GM18505 (cell line): ENCODE measurements at regions not wholly inside any gene's neighbourhood (a gene's known extent, or its start where the extent isn't known, plus 50 kb on each side); places are given as distances from the start of the nearest gene placed in this dataset.
"Not testable (repeated sequence)": the region's sequence is repeated elsewhere in the genome, so short reads cannot be mapped to it uniquely, and the experiment has no call there.

ENCODE experiments used
- ATAC-seq: cut with Tn5 transposase; IDR thresholded peaks from one replicate; pipeline ENCODE4 v1.9.1; 2021; ENCODE audit not compliant: unreplicated experiment
- POLR2A ChIP-seq: IDR thresholded peaks from 4 replicates; pipeline ENCODE4 v1.6.1; 2011; ENCODE audit warnings: borderline replicate concordance; ENCODE audit not compliant: insufficient read depth, insufficient read length; ENCODE audit errors: extremely low read depth

DNA sequence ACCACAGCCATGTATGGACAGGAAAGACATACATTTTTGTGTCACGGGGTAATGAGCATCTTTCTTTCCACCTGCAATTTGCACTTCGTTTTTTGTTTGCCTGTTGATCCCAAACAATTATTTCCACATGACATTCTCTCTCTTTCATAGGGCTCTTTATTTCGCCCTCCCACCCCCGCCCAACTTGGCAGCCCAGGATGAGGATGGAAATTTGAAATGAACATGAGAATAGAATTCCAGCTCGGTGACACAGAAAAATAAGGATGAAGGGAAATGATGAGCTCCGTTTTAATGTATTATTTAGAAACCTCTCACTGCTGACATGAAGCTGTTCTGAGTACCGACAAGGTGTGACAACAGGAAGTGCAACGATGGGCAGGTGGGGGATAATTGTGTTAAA, 443.3 kb downstream of the SOCS6 start:
- TF ChIP-seq POLR2A: no peak
- no peak for ATAC-seq

DNA sequence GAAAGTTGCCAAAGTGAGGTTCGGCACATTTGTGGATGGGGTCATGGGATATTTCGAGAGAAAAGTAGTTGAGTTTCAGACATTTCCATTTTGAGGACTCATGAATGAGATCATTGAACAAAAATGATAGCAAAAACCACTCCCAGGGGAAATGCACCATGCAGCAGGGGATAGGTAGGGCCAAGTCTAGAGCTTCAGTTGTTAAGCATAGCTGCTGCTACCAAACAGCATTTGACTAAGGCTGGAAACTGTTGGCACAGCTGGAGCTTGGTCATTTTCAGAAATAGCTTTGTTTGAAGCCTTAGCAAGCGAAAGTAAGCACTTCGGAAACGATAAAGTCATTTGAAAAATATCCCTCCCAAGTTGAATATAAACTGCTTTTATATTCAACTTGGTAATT, 431.8 kb downstream of the SOCS6 start:
- no peak for TF ChIP-seq POLR2A
- no peak for ATAC-seq

DNA sequence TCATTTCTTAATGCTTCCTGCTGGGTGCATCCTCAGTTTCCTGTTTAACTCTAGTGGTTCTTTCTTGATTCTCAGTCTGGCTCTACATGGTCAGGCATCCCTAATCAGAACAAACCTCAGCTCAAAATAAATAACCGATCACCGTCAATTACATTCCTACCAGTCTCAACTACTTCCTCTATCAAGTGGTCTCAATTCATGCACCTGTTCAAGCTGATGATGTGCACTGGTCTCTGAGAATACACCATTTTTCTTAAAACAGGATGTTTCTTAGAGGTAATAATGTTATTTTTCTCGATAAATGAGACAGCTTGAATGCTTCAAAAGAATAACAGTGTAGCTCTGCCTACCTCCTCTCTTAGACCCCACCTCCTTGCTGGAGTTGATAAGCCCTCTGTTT, 420.9 kb downstream of the SOCS6 start:
- no peak for ATAC-seq
- TF ChIP-seq POLR2A: no peak

GRCh38 chr18:70709144-70709543, 420.3 kb downstream of the SOCS6 start:
- no peak for ATAC-seq
- no peak for TF ChIP-seq POLR2A

DNA sequence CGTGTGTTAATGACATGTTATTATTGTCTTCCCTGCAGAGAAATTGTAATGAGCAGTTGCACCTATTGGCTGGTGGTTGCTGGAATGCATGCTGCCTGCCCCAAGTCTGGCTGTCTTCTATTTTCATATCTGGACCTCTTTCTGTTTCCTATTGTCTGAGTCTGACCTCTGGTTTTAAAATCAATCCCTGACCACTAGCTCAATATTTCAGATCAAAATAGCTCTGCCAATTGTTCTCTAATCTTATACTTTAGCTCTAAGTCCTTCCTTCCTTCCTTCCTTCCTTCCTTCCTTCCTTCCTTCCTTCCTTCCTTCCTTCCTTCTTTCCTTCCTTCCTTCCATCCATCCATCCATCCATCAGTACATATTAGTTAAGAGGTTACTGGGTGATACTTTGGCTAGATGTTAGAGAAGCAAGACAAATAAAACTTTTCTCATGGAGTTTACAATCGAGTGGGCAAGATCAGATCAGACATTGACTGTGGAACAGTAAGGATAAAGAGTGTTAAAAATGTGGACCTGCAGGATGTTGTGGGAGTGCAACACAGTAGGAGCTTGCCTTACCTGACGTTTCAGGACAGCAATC, 417.1 kb downstream of the SOCS6 start:
- ATAC-seq: no peak
- TF ChIP-seq POLR2A: no peak

DNA sequence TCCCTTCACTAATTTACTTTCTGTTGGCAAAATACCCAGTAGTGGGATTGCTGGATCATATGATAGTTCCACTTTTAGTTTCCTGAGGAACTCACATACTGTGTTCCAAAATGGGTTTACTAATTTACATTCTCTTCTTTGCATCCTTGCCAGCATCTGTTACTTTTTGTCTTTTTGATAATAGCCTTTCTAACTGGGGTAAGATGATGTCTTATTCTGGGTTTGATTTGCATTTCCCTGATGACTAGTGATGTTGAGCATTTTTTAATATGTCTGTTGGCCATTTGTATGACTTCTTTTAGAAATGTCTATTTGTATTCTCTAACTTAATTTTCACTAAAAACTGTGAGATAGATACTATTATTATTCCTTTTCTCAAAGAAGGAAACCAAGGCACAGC, 411.7 kb downstream of the SOCS6 start:
- ATAC-seq: no peak
- no peak for TF ChIP-seq POLR2A

DNA sequence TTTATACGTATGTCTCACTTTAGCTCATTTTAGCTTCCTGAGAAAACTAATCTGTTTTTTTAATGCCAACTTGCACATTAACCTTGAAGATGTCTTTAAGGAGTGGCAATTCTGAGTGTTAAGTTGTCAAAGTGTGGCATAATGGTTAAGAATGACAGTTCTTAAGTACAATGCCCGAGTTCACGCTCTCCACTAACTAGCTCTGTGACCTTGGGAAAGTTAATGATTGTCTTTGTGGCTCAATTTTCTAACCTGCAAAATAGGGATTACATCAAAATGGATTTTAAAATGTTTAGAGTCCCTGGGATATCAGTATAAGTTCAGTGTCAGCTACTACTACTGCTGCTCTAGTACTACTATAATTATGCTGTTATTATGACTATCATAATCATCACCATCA, 409.7 kb downstream of the SOCS6 start:
- no peak for ATAC-seq
- TF ChIP-seq POLR2A: no peak

DNA sequence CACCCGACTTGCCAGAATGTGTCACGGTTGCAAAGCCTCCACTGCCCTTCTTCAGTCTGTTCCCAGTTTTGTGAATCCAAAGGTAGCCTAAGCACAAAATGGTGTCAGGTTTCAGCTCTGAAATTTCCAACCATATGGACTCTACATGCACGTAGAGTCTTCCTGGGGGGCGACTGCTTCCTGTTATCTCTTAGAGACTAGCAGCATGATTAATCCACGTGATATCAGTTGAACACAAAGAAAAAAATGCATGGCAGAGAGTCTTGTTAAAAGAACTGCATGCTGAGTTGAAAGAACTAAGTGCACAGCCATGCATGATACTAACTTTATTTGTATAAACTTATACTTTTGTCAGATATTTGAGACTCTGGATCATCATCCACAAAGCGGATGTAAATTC, 404.4 kb downstream of the SOCS6 start:
- TF ChIP-seq POLR2A: no peak
- ATAC-seq: no peak

GRCh38 chr18:70689765-70690164, 400.9 kb downstream of the SOCS6 start:
- not testable (repeated sequence) for ATAC-seq

GRCh38 chr18:70688286-70688685, 399.4 kb downstream of the SOCS6 start:
- no peak for ATAC-seq
- no peak for TF ChIP-seq POLR2A

- no peak for TF ChIP-seq POLR2A
- ATAC-seq: no peak
Measured at GRCh38 chr18:70684821-70685220, 396.0 kb downstream of the SOCS6 start.

DNA sequence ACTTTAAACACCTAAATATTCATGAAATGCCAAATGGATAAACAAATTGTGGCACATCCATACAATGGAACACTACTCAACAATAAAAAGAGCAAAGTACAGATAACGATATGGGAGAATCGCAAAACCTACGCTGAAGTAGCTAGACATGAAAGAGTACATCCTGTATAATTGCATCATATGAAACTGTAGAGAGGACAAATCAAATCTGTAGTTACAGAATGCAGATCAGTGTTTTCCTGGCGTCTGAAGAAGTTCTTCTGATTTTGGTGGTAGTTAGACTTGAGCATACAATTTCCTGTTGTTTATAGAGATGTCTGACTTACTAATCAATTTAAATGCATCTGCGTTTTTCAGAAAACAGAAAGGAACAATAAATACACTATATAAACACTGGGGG, 394.4 kb downstream of the SOCS6 start:
- no peak for TF ChIP-seq POLR2A
- ATAC-seq: no peak

DNA sequence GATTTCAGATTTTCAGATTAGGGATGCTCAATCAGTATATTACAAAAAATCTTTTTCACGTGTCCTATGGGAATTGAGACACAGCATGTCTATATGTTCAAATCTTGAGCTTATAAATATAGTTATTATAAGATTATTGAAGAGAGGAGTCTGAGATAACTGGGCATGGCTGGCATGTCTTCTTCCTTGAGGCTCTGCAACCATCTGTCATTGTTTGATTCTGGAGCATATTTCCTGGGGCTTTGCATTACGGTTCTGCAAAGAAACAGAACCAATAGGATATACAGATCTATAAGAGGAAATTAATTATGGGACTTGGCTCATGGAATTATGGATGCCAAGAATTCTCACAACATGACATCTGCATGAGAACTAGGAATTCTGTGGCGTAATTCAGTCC, 386.1 kb downstream of the SOCS6 start:
- ATAC-seq: no peak
- no peak for TF ChIP-seq POLR2A

DNA sequence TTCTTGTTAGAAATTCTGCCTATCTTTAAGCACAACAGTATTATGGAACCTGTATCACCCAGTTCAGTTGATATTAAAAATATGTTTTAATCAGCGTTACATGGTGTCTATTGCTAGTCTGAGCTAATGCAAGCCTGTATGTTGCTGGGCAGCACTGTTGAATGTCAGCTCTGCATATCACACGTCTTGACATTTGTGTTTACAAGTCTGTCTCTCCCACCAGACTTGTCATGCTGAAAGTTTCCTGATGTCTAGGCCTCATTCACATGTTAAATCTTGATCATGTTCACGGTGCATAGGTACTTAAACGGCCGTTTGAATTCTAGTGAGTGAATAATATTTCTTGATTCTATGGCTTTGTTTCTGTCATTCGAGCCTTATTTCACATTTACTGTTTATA, 385.0 kb downstream of the SOCS6 start:
- no peak for TF ChIP-seq POLR2A
- ATAC-seq: no peak

GRCh38 chr18:70672581-70672980, 383.7 kb downstream of the SOCS6 start:
- TF ChIP-seq POLR2A: no peak
- ATAC-seq: no peak
